GM19035 (cell line): ENCODE measurements at regions not wholly inside any gene's neighbourhood (a gene's known extent, or its start where the extent isn't known, plus 50 kb on each side); places are given as distances from the start of the nearest gene placed in this dataset.

Experiments used
- ATAC-seq: cut with Tn5 transposase; IDR thresholded peaks from one replicate; pipeline ENCODE4 v1.9.1; 2021; ENCODE audit not compliant: unreplicated experiment

DNA sequence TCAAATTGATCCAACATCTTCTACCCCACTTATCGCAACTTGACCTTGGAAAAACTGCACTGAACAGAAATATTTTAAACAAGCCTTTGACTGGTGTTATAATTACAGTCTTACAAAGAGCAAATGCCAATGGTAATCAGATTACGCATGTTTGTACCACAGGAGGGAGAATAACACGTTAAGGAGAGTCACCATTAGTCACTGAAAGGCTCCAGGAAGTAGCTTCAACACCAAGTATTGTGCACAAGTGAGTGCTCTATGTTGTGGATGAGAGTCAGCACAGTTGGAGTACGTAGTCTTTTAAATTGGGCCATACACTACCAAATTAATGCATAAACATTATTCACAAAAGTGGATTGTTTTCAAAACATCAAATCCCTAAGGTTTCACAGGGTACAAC is 1081.5 kb upstream of the TENM3 start:
- no peak for ATAC-seq

DNA sequence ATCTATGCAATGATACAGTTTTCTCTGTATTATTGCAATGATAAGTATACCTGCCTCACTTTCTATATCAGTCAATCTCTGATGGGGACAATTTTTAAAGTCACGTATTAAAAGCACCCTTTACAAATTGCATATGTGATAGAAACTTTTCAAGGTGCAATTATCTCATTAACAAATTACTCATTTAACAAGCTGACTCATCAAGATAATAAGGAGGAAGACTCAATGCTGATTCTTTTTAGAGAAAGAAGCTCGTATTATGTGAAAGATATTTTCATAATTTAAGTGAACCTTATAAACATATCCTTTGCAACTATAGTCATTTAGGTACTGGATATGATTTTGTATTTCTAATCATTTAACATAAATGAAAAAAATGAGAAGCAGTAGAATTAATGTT is 1080.9 kb upstream of the TENM3 start:
- ATAC-seq = no peak

DNA sequence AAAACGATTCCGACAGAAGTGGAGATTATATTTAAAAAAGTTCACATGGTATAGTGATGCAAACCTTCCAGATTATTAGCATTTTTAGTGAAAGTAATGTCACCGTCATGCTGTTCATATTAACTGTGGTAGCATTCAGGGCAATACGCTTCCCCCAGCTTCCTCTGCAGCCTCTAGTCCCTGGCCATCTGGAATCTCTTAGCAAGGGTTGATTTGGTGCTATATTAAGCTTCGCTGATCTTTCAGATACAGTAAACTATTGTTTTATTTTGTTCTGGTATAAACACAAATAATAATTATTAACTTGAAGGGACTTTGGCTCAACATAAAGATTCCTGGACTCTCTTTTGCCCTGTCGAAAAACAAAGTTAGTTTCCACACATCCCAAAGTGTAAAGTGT is 1080.5 kb upstream of the TENM3 start:
- ATAC-seq = no peak

DNA sequence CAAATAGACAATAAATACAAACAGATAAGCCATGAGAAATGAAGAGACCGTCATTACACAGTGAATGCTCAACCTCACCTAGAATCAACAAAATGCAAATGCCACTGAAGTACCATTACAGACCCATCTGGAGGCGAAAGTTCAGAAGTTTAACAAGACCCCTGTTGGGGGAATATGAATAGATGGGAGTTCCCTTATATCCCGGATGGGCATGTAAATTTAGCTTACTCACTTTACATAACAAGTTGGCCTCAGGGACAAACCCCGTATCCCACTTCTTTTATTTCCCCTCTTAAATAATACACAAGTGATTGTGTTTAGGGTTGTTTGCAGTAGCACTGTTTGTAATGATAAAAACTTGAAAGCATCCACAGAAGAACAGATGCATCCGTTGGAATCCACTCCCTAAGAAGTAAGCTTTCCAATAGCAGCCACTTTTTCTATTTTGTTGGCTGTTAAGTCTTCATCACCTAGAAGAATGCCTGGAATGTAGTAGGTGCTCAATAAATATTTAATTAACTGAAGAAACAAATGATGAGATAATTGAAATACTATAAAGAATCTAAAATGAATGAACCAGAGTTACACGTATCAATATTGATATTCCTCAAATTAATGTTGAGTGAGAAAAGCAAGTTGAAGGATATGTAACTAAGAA is 1076.3 kb upstream of the TENM3 start:
- ATAC-seq = no peak

DNA sequence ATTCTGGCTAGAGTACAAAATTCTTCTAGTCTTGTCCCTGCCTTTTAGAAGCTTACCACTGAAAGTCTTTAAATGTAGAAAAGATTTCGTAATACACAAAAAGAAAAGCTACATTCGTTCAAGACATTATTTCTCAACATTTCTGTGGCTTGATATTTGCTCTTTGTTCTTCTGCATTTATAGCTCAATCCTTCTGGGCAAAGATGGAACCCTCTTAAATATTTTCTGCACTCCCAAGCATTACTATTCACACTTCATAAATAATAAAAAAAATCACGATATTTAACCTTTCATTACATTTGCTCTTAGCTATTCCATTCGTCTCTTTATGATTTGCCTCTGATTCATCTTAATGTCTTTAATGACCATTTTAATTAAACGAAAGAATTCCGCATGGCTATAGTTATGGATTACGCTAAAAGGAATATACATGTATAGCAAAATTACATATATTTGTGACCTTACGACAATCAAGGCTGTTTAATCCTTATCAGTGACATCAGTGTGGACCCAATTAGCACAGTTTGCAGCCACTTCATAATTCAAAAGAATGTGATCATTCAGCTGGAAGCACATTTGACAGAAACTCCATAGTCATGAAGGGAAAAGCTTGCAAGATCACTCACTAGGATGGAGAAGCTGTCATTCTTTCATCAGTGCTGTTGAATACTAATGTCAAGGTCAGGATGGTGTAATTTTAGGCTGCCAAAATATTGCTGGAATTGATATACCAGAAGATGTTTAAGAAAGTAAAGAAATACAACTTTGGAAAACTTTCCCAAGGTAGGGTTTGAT is 1075.0 kb upstream of the TENM3 start:
- no peak for ATAC-seq

DNA sequence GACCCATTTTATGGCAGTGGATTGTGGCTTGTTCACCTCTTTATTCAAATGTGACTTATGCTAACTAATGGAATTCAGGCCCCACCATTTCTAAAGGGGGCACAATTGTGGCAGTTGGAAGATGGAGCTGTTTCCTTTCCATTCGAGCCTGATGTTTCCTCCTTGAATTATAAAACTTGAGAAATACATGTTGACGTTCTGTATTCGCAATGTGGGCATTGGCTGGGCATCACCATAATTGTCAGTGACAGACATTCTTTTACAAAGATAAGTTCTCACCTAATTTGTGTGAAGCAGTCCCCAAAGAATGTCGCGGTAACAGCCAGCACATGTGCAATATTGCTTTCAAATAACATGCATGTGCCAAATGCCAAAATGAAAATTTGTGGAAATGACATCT is 1070.2 kb upstream of the TENM3 start:
- no peak for ATAC-seq

DNA sequence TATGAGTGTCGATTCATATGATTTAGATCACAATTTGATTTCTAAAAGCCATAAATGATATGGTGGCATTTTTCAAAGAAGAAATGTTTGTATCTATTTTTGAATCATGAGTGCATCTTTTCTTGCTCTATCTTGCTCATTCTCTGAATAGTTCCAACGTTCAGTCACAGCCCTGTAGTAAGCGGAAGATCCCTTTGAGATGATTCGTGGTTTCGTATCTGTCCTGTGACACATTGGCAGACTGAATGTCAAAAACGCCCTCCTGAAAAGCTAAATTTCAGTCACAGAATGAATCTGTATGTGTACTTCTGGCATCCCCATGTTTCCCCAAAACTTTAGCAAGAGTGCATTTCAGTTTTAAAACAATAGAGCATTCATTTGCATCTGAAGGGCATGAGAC is 1066.9 kb upstream of the TENM3 start:
- no peak for ATAC-seq

DNA sequence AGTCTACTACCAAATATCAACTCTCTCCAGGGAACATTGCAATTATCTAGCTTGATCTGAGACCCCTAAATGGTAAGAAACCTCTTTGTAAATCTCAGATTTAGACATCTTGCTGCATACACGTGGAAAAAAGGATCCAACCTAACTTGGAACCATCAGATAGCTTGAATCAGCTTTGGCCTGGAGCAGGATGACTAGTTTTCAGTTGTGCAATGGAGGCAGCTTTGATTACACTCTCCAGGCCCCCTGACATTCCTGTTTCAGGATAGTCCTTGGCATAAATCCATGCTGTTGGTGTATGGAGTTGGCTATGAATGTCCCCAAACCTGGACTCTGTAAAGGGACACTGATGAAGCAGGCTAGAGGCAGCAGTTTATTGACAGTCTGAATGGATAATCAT is 1061.9 kb upstream of the TENM3 start:
- no peak for ATAC-seq

DNA sequence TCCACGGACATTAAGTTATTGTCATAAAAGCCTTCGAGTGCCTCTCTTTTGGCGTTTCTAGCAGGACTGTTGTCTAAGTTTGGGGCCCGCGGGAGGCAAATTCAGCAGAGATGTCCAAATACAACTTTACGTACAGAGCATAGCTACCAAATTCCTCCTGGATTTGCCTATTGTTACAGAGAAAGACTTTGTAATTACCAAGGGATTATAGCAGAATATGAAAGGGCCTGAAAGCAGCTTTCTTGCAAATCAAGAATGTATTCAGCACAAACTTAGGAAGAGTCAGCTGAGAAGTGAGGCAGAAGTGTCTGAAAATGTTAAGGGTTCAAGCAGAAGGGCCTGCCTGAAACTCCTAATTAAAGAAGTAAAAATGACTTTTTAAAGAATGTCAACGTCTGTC is 1053.5 kb upstream of the TENM3 start:
- no peak for ATAC-seq

DNA sequence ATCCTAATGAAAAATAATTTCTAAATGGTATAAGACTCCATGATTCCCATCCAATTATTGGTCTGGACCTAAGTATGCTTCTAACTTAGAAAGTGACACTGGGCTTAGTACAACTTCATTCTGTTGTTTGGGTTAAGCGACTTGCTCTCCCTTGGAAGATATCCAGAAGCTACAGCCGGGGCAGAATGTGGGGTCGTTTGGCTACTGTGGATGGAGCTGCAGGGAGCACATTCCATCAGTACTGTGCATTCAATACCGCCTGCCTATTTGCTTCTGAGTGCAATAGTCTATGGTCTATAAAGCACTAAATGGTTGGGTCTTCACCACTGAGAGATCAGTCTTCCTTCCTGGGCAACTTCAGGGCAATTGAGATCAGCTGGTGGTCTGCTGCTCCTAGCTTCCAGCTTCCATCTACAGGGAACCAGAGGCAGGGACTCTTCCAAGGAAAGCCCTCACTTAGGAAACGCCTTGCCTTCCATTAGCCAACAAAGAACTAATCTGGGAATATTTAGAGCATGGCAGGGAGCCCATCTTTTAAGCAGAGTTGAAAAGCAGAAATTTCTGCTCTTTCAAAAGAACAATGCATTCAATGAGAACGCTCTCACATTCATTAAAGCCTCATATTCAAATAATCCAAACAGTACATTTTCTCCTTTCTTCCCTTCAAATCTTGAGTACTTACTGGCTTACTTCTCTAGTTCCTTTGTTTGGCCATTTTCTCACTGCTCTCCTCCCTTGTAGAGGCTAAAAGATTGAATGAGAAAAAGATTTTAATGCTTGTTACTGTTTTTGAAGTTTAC is 1049.9 kb upstream of the TENM3 start:
- ATAC-seq = no peak

DNA sequence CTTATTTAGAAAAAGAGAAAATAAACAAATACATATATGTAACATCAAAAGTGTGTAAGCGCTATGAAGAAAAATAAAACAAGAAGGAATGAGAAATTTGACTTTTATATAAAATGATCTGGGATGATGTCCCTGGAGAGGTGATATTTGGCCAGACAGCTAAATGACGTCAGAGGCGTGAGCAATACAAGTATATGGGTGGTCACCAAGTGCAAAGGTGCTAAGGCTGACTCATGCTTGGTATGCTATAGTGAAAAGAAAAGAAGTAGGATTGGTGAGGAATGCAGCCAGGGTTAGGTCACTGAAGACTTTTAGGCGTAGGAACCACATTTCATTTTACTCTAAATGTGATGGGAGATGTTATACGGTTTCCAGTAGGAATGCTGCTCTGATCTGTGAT is 1049.1 kb upstream of the TENM3 start:
- ATAC-seq = no peak

DNA sequence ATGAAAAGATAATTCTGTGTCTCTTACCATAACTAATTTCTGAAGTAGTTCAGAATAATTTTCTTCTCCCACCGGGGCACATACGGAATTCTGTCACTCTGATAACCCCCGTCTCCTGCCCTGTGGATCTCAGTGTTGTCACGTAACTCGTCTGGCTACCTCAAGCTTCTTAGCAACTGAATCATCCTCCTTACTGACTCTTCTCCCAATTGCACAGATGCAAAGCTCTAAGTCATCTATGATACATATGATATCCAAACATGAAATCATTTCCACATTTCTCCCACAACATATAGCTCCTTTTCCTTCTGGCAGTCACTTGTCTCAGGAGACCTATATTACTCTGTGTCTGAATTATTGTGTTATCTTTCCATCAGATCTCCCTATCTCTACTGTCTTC is 1043.1 kb upstream of the TENM3 start:
- ATAC-seq = no peak

DNA sequence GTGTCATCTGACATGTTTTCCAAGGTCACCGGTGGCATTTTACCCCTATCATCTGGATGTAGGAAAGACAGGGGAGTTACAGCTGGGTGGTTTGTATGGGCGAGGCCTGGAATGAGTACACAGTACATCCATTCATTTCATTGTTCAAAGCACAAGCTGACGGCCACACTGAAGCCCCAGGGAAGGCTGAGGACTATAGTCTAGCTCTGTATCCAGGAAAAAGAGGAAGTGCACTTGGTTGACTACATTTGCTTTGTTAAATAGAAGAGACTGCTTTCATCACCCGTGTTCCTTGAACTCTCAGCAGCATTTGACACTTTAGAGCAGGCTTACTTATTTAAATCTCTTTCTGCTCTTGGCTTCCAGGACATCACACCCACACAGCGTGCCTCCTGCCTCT is 1041.0 kb upstream of the TENM3 start:
- ATAC-seq = no peak

DNA sequence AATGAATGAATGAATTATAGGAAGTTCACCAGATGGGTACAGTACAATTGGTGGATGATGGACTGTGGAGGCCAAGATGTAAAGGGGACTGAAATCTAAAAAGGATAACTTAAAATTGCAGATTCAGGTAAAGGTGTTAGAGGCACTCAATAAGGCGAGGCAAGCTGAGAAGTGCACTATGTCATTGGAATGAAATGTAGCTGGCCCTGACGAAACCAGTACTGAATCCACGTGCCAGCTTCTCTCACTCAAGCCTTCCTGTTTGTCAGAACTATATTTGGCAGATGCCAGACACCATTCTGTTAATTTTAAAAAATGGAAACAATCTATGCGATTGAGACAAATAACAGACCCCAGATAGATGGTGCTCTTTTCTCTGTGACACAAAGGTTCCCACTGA is 1039.1 kb upstream of the TENM3 start:
- no peak for ATAC-seq

DNA sequence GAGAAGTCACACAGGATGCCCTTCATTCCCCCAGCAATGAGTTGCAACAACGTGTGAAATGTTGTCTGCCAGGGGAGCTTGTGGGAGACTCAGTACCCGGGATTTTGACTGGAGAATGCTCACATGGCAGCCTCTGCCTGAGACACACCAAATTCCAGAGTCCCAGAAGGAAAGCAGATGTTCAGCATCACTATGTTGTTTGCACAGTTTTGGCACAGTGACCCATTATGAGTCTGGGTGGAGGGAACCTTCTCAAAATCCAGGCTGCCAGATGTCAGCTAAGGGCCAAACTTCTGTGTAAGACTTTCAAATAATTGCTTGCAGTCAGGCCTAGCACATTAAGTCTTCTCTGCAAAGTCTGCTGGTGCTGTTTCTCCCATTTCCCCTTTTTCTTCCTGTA is 1029.7 kb upstream of the TENM3 start:
- no peak for ATAC-seq

DNA sequence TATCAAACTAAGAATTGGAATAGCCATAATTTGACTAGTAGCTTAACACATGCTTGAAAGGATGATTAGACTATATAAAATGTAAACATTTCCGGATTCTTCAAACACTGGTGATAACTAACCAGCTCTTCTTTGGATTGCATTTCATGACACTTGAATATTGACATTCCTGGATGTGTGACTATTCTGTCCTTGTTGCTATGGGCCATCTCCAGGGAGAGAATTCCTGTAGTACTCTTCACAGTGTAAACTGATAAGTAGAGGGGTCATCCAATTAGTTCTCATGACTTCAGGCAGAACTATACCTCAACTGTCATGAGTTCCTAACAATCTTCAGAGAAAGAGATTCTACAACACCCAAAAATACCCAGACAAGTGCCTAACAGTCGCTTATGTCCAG is 1026.7 kb upstream of the TENM3 start:
- ATAC-seq = no peak

DNA sequence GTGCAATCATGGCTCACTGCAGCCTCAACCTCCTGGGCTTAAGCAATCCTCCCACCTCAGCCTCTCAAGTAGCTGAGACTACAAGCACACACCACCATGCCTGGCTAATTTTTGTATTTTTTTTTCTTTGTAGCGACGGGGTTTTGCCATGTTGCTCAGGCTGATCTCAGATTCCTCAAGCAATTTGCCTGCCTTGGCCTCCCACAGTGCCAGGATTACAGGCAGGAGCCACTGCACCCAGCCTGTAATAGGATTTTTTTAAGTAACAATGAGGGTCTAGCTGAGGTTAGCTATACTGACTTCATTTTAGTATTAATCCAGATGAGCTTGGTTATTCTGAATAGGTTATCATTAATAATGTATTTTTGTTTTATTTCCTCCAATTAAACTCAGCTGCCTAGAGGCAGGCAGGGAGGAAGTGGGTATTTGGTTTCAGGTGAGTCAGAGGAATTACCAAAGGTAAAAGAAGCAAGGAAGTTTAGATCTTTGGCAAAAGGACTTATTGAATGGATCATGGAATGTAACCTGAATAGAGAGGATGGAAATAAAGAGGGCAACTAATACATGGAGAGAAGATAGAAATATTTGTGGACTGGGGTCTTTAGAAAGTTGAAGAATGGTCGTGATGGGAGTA is 1023.3 kb upstream of the TENM3 start:
- no peak for ATAC-seq

DNA sequence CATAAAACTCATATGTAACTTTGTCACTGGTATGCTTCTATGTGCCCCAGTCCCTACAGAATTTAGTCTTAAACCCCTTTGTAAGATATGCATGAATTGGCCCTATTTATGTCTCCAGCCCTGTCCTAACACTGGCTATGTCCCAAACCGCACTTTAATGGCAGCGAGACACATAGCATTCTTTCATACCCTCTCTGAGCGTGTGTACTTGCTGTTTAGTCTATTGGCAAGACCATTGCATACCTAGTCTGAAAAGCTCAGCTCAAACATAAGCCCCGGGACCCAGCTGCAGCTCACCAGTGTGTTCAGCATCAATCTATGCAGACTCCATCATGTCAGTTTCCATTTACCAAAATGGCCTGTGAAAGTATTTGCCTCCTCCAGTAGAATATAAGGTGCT is 1018.4 kb upstream of the TENM3 start:
- no peak for ATAC-seq

DNA sequence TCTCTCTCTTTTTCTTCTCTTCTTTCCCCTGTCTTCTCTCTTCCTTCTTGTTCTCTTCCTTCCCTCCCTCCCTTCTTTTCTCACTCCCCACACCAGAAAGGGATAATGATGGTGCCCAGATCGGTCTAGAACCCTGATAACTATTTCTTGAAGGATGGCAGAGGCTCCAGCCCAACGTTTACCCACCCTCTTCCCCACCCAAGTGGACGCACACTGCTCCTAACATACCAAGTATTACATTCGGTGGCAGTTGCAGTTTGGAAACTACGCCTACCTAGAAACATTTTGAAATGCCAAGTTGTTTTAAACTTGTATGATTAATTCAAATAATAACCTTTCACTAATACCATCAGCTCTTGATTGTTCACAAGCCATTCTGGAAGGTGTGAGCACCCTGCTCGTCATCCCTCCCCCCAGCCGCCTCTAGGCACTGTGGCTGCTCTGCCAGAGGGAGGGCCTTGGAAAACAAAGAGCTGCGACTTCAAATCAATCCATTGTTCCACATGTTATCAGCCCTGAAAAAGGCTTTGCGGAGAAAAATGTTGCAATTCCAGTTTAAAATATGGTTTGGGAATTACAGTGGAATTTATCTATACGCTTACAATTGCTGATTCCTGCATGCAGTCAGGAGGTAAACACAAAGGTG is 1017.5 kb upstream of the TENM3 start:
- ATAC-seq = no peak

DNA sequence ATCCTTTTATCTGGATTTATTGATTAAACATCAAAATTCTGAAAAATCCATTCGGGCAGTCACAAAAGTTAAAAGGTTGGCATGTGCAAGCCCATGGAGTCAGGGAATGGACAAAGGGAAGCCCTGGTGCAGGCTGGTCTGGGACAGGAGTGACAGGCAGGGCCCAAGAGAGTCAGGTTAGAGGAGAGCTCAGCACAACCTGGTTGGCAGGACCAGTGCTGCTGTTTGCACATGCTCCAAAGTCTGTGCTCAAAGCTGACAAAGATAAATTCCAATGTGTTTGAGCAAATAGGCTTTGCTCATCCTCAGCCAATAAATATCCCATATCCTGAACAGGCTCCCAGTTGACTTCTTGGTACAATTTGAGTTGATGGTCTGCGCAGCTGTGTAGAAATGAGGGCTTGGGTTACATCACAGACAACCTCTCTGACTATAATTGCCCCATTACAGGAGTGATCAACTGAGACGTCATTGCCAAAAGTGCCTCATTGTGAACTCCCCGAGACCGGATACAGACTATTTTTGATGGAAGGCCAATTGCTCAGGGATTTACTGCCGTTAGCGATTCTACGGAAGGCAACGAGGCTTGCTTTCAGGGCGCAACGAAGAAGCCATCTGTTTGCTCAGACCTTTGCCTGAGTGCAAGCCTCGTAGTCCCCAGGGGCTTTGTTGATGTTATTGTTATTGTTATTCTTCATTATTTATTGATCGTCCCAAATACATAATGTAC is 1008.1 kb upstream of the TENM3 start:
- ATAC-seq = no peak
